ENCODE measurements at regions not wholly inside any gene's neighbourhood (a gene's known extent, or its start where the extent isn't known, plus 50 kb on each side); places are given as distances from the start of the nearest gene placed in this dataset.

GRCh38 chr6:43923376-43924221 is 153.6 kb downstream of the VEGFA start:
- no peak for DNase-seq (ENCODE audit: low spot score in 2 of 2, unreplicated experiment in 2 of 2)
- H3K4me3 Mint-ChIP-seq = no peak overlapping the region
- H3K9me3 Mint-ChIP-seq = no peaks in the 10 kb centered on the region
- H3K36me3 Mint-ChIP-seq = no peaks in the 10 kb centered on the region
- H3K27ac Mint-ChIP-seq = no peak overlapping the region
- TF ChIP-seq CTCF (IDR thresholded peaks at IDR 0.05; ENCODE audit: unreplicated experiment) = no peak
- peaks cover 12% of the 10 kb centered on the region for H3K4me1 Mint-ChIP-seq
- H3K27me3 Mint-ChIP-seq (ENCODE audit: low read depth) = peaks cover 19% of the 10 kb centered on the region

DNA sequence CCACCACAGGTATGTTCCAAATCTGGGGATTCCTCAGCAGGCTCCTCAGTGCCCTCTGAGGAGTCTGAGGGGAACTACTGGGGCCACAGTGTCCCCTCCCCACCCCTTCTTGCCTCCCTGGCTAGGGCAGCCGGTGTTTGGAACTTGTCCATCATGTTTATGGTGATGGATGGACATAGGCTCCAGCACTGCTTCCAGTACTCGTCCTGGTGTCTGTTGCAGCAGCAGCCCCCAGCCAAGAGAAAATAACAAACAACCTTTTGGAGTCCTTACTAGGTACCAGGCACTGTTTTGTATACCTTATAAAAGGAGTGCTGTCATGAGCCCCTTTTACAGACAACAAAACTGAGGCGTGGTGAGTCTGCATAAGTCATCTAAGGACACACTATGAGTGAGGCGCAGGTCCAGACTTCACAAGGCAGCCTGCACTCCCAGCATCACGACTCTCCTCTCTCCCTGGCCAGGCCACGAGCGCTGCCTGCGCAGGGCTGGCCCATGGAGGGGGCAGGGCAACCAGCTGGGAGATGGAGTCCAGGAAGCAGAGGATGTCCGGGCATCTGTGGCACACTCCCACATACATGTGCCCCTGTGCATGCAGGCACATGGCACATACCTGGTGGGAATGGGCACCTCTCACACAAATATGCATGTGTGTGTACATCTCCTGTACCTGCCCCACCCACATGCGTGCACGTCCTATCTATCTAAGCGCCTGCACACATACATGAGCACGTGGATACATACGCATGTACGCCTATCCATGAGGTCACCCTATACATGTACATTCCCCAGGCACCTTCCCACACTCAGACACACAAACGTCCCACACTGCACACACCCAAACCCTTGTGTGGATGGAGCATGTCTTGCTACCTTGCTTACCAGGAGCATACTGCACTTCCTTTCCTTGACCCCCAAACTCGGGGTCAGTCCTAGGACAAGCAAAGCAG is 152.7 kb downstream of the VEGFA start:
- DNase-seq (ENCODE audit: low spot score in 2 of 2, unreplicated experiment in 2 of 2) = no peak
- H3K9me3 Mint-ChIP-seq = no peaks in the 10 kb centered on the region
- peaks cover 11% of the 10 kb centered on the region for H3K27me3 Mint-ChIP-seq (ENCODE audit: low read depth)
- TF ChIP-seq CTCF (IDR thresholded peaks at IDR 0.05; ENCODE audit: unreplicated experiment) = no peak
- H3K4me3 Mint-ChIP-seq = no peak overlapping the region
- H3K27ac Mint-ChIP-seq = no peak overlapping the region
- H3K4me1 Mint-ChIP-seq = peaks cover 14% of the 10 kb centered on the region
- H3K36me3 Mint-ChIP-seq = no peaks in the 10 kb centered on the region

DNA sequence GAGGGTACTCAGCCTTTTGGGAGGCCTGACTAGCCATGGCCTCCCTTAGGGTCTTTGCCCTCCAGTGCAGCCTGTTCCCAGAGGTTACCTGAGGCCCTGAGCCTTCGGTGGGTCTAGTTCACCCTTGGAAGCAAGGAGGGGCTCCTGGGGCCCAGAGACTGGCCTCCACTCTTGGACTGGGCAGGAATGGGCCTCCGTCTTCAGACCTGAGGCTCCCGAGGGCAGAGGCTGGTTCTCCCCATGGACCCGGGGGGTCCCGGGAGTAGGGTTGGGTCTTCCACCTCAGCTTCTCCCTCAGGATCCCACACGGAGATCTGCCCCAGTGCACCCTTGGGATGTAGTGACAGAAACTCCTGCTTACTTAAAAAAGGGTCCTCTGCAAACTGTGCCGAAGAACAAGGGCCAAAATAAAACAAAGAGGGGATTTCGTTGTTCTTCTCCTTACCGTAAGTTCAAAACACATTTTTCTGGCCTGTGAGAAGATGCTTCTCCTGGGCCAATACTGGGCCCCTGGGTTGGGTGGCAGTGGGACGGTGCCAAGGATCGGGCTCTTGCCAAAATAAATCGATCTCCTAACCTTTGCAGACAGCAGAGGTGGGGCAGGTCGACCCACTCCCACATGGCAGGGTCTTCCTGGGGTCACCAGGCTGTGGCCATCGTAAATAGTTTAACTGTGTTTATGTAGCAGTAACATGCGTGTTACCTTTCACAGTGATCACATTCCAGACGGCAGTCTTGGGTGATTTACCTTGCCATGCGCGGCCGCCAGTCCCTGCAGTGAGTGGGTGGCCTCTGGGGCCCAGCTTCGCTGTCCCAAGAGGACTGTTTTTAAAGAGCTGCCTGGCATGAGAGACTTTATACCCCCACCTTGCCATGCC is 151.8 kb downstream of the VEGFA start:
- Mint-ChIP-seq H3K4me1 (peaks cover 12% of the 10 kb centered on the region), H3K27ac (no peak overlapping the region), H3K9me3 (no peaks in the 10 kb centered on the region), H3K36me3 (no peaks in the 10 kb centered on the region), H3K4me3 (no peak overlapping the region), H3K27me3 (ENCODE audit: low read depth) (peaks cover 8% of the 10 kb centered on the region)
- DNase-seq (ENCODE audit: low spot score in 2 of 2, unreplicated experiment in 2 of 2) = no peak
- no peak for TF ChIP-seq CTCF (IDR thresholded peaks at IDR 0.05; ENCODE audit: unreplicated experiment)

GRCh38 chr6:43921039-43921438 is 151.0 kb downstream of the VEGFA start:
- no peak overlapping the region for H3K27ac Mint-ChIP-seq
- H3K4me1 Mint-ChIP-seq = peaks cover 7% of the 10 kb centered on the region
- no peaks in the 10 kb centered on the region for H3K9me3 Mint-ChIP-seq
- no peak for TF ChIP-seq CTCF (IDR thresholded peaks at IDR 0.05; ENCODE audit: unreplicated experiment)
- H3K36me3 Mint-ChIP-seq = no peaks in the 10 kb centered on the region
- peaks cover 6% of the 10 kb centered on the region for H3K27me3 Mint-ChIP-seq (ENCODE audit: low read depth)
- H3K4me3 Mint-ChIP-seq = no peak overlapping the region
- no peak for DNase-seq (ENCODE audit: low spot score in 2 of 2, unreplicated experiment in 2 of 2)

DNA sequence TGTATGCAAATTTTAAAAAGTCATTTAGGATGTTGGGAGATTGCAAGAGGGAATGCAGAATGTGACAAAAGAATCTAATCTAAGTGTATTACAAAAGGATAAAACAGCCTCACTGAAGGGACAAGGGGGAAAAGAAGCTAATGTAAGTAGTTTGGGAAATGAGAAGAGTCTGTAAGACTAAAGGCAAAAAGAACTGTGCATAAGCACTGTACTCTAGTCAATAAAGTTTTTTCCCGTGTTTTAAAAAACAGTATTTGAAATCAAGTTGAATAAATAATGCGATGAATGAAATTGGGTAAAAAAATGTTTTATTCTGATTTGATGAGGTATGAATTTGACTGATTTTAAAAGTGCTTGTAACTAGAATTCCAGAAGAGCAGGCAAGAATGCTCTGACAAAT is 149.8 kb downstream of the VEGFA start:
- Mint-ChIP-seq H3K27ac (no peak overlapping the region), H3K4me3 (no peak overlapping the region), H3K36me3 (no peaks in the 10 kb centered on the region), H3K27me3 (ENCODE audit: low read depth) (peaks cover 4% of the 10 kb centered on the region), H3K4me1 (peaks cover 7% of the 10 kb centered on the region), H3K9me3 (no peaks in the 10 kb centered on the region)
- no peak for TF ChIP-seq CTCF (IDR thresholded peaks at IDR 0.05; ENCODE audit: unreplicated experiment)
- DNase-seq (ENCODE audit: low spot score in 2 of 2, unreplicated experiment in 2 of 2) = no peak
